MM.1S (cell line): ENCODE measurements at regions not wholly inside any gene's neighbourhood (a gene's known extent, or its start where the extent isn't known, plus 50 kb on each side); places are given as distances from the start of the nearest gene placed in this dataset.

ENCODE experiments used
- EZH2 ChIP-seq: fragments of 300-600 bp; sonication (generic); optimal IDR thresholded peaks from 2 replicates; pipeline ENCODE3; 2017; ENCODE audit warnings: low read depth, mild to moderate bottlenecking, antibody characterized with exemption, low read length, mixed read lengths
- TF ChIP-seq, protein P1 (sequence below): fragments of 300-600 bp; sonication (generic); IDR thresholded peaks from 2 replicates; pipeline ENCODE4 v1.5.1; 2016; ENCODE audit warnings: antibody characterized with exemption, low read length, mixed read lengths

DNA sequence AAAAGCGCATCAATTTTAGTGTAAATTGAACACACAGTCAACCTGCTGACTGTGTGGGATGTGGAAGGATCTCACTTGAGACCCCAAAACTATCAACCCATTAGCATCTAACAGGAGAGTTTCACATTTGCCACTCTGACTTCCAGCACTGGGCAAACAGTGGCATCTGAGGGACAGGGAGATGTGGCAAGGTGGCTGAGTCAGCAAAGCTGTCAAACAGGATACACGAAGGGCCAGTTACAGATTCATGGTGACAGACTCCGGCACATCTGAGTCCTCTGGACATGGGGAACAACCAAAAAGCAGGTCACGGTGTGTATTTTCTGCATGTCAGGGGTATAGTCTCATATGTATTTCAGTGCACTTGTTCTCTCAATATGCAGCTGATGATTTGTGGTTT lies 573.4 kb upstream of the PPP2R3A start:
- TF ChIP-seq, protein P1, sequence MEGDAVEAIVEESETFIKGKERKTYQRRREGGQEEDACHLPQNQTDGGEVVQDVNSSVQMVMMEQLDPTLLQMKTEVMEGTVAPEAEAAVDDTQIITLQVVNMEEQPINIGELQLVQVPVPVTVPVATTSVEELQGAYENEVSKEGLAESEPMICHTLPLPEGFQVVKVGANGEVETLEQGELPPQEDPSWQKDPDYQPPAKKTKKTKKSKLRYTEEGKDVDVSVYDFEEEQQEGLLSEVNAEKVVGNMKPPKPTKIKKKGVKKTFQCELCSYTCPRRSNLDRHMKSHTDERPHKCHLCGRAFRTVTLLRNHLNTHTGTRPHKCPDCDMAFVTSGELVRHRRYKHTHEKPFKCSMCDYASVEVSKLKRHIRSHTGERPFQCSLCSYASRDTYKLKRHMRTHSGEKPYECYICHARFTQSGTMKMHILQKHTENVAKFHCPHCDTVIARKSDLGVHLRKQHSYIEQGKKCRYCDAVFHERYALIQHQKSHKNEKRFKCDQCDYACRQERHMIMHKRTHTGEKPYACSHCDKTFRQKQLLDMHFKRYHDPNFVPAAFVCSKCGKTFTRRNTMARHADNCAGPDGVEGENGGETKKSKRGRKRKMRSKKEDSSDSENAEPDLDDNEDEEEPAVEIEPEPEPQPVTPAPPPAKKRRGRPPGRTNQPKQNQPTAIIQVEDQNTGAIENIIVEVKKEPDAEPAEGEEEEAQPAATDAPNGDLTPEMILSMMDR: no peak
- TF ChIP-seq EZH2: no peak
